Parathyroid adenoma (tissue), 2 donors: ENCODE measurements at regions not wholly inside any gene's neighbourhood (a gene's known extent, or its start where the extent isn't known, plus 50 kb on each side); places are given as distances from the start of the nearest gene placed in this dataset.

Source experiments
- H2AFZ ChIP-seq: fragments of 300-600 bp; sonication (generic); one replicate; pipeline ENCODE4 v1.7.0; 2017; ENCODE audit warnings: antibody characterized with exemption, mild to moderate bottlenecking
- H3K27ac ChIP-seq: fragments of 300-600 bp; sonication (generic); one replicate; pipeline ENCODE4 v1.7.0; 2017
- H3K27me3 ChIP-seq: fragments of 300-600 bp; sonication (generic); one replicate; pipeline ENCODE4 v1.7.0; 2017; ENCODE audit warnings: low read length; ENCODE audit not compliant: control insufficient read depth, insufficient read depth
- H3K36me3 ChIP-seq: fragments of 300-600 bp; sonication (generic); one replicate; pipeline ENCODE4 v1.7.0; 2017; ENCODE audit warnings: low read length; ENCODE audit not compliant: control insufficient read depth, insufficient read depth
- H3K4me1 ChIP-seq: fragments of 300-600 bp; sonication (generic); one replicate; pipeline ENCODE4 v1.7.0; 2017; ENCODE audit warnings: control low read depth
- H3K4me2 ChIP-seq: fragments of 300-600 bp; sonication (generic); one replicate; pipeline ENCODE4 v1.7.0; 2017; ENCODE audit warnings: low read length
- H3K4me3 ChIP-seq: fragments of 300-600 bp; sonication (generic); one replicate; pipeline ENCODE4 v1.7.0; 2017; ENCODE audit warnings: low read depth, low read length
- H3K79me2 ChIP-seq: fragments of 300-600 bp; sonication (generic); one replicate; pipeline ENCODE4 v1.7.0; 2017; ENCODE audit warnings: control low read depth
- H3K9ac ChIP-seq: fragments of 300-600 bp; sonication (generic); one replicate; pipeline ENCODE4 v1.7.0; 2017; ENCODE audit warnings: mild to moderate bottlenecking
- H3K9me3 ChIP-seq: fragments of 300-600 bp; sonication (generic); one replicate; pipeline ENCODE4 v1.7.0; 2017; ENCODE audit warnings: low read length; ENCODE audit not compliant: control insufficient read depth
- CTCF ChIP-seq: fragments of 300-600 bp; sonication (generic); IDR thresholded peaks from one replicate; pipeline ENCODE4 v1.7.0; 2017; ENCODE audit warnings: antibody characterized with exemption, mild to moderate bottlenecking
- donor health status: primary hyperparathyroidism.

- Histone ChIP-seq H3K36me3 (no peaks in the 10 kb centered on the region), H3K79me2 (no peaks in the 10 kb centered on the region), H3K9me3 (no peaks in the 10 kb centered on the region), H3K4me3 (no peak overlapping the region), H3K27ac (no peak overlapping the region), H3K27me3 (no peaks in the 10 kb centered on the region), H3K4me1 (no peaks in the 10 kb centered on the region), H3K9ac (no peak overlapping the region), H2AFZ (no peak overlapping the region), H3K4me2 (no peak overlapping the region)
- TF ChIP-seq CTCF = no peak
Measured at GRCh38 chr4:110916505-110916904, 293.6 kb upstream of the PITX2 start.

- Histone ChIP-seq H3K9me3 (no peaks in the 10 kb centered on the region), H2AFZ (no peak overlapping the region), H3K79me2 (no peaks in the 10 kb centered on the region), H3K27ac (no peak overlapping the region), H3K4me2 (no peak overlapping the region), H3K4me1 (no peaks in the 10 kb centered on the region), H3K4me3 (no peak overlapping the region), H3K36me3 (no peaks in the 10 kb centered on the region), H3K9ac (no peak overlapping the region), H3K27me3 (no peaks in the 10 kb centered on the region)
- no peak for TF ChIP-seq CTCF
Measured at GRCh38 chr4:110917835-110918234, 295.0 kb upstream of the PITX2 start.

- Histone ChIP-seq H3K27me3 (no peaks in the 10 kb centered on the region), H3K9ac (no peak overlapping the region), H3K4me1 (no peaks in the 10 kb centered on the region), H3K79me2 (no peaks in the 10 kb centered on the region), H3K27ac (no peak overlapping the region), H3K9me3 (no peaks in the 10 kb centered on the region), H3K36me3 (no peaks in the 10 kb centered on the region), H2AFZ (no peak overlapping the region), H3K4me2 (no peak overlapping the region), H3K4me3 (no peak overlapping the region)
- no peak for TF ChIP-seq CTCF
Measured at GRCh38 chr4:110920990-110921389, 298.1 kb upstream of the PITX2 start.

- Histone ChIP-seq H3K27me3 (no peaks in the 10 kb centered on the region), H3K27ac (no peak overlapping the region), H3K9me3 (no peaks in the 10 kb centered on the region), H3K4me3 (no peak overlapping the region), H3K79me2 (no peaks in the 10 kb centered on the region), H3K9ac (no peak overlapping the region), H3K36me3 (no peaks in the 10 kb centered on the region), H3K4me1 (no peaks in the 10 kb centered on the region), H2AFZ (no peak overlapping the region), H3K4me2 (no peak overlapping the region)
- TF ChIP-seq CTCF = no peak
Measured at GRCh38 chr4:110924761-110925160, 301.9 kb upstream of the PITX2 start.

GRCh38 chr4:110926841-110927400 is 304.0 kb upstream of the PITX2 start:
- TF ChIP-seq CTCF = no peak

More at GRCh38 chr4:110926841-110927400, 304.0 kb upstream of the PITX2 start:
- no peaks in the 10 kb centered on the region for H3K36me3 ChIP-seq
- H3K27me3 ChIP-seq = no peaks in the 10 kb centered on the region
- no peak overlapping the region for H2AFZ ChIP-seq
- no peak overlapping the region for H3K4me2 ChIP-seq
- H3K9me3 ChIP-seq = no peaks in the 10 kb centered on the region
- H3K9ac ChIP-seq = no peak overlapping the region
- no peaks in the 10 kb centered on the region for H3K4me1 ChIP-seq
- no peak overlapping the region for H3K4me3 ChIP-seq
- no peaks in the 10 kb centered on the region for H3K79me2 ChIP-seq
- H3K27ac ChIP-seq = no peak overlapping the region
